KMS-11 (cell line): ENCODE measurements at regions not wholly inside any gene's neighbourhood (a gene's known extent, or its start where the extent isn't known, plus 50 kb on each side); places are given as distances from the start of the nearest gene placed in this dataset.

ENCODE experiments used
- H2AFZ ChIP-seq: fragments of 200-600 bp; sonication (generic); 2 replicates; pipeline ENCODE4 v1.6.1; 2016; ENCODE audit warnings: antibody characterized with exemption, mixed run types, low read depth
- H3K27ac ChIP-seq: fragments of 200-600 bp; sonication (generic); 2 replicates; pipeline ENCODE4 v1.6.1; 2016; ENCODE audit warnings: mild to moderate bottlenecking, mixed run types
- H3K27me3 ChIP-seq: fragments of 200-600 bp; sonication (generic); 2 replicates; pipeline ENCODE4 v1.6.1; 2017; ENCODE audit warnings: mild to moderate bottlenecking, low read depth, mixed run types, moderate library complexity; ENCODE audit not compliant: insufficient read depth
- H3K36me3 ChIP-seq: fragments of 200-600 bp; sonication (generic); 2 replicates; pipeline ENCODE4 v1.6.1; 2017; ENCODE audit warnings: mild to moderate bottlenecking, mixed run types; ENCODE audit not compliant: insufficient read depth
- H3K4me1 ChIP-seq: fragments of 200-600 bp; sonication (generic); 2 replicates; pipeline ENCODE4 v1.6.1; 2016; ENCODE audit warnings: mild to moderate bottlenecking, low read depth, mixed run types; ENCODE audit not compliant: poor library complexity, severe bottlenecking
- H3K4me2 ChIP-seq: fragments of 200-600 bp; sonication (generic); 2 replicates; pipeline ENCODE4 v1.7.0; 2016; ENCODE audit warnings: mild to moderate bottlenecking, mixed run types
- H3K4me3 ChIP-seq: fragments of 200-600 bp; sonication (generic); IDR thresholded peaks from 2 replicates; pipeline ENCODE4 v1.6.1; 2017; ENCODE audit warnings: low read depth, low read length, mixed read lengths; ENCODE audit not compliant: insufficient read depth
- H3K79me2 ChIP-seq: fragments of 200-600 bp; sonication (generic); 2 replicates; pipeline ENCODE4 v1.6.1; 2016; ENCODE audit warnings: low read depth, mixed run types; ENCODE audit not compliant: insufficient read depth
- H3K9ac ChIP-seq: fragments of 200-600 bp; sonication (generic); 2 replicates; pipeline ENCODE4 v1.6.1; 2016; ENCODE audit warnings: mild to moderate bottlenecking, mixed run types
- H4K20me1 ChIP-seq: fragments of 200-600 bp; sonication (generic); 2 replicates; pipeline ENCODE4 v1.6.1; 2016; ENCODE audit warnings: mild to moderate bottlenecking, mixed run types; ENCODE audit not compliant: insufficient read depth
- TF ChIP-seq, protein P1 (sequence below): fragments of 200-600 bp; sonication (generic); conservative IDR thresholded peaks from 2 replicates; pipeline ENCODE4 v1.6.1; 2017; ENCODE audit warnings: low read depth, mild to moderate bottlenecking, antibody characterized with exemption, low read length, moderate library complexity, mixed read lengths

DNA sequence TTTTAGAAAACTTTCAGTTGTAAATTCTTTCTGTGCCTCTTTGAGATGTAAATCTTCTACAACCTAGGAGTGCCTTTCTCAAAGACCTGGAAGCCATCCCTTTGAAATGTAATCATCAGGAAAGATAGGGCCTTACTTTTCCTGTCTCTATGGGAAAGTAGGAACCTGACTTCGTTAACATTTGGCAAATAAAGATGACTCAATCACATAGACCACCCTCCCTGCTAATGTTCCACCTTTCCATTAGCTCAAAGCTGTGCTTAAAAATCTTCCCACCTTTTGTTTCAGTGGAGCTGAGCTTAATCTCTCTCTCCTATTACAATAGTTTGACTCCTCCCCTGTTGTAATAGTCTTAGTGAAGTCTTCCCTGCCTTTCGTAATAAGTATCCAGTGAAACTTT is 247.7 kb downstream of the OLFM4 start:
- no peak overlapping the region for H3K4me3 ChIP-seq
- H3K4me2 ChIP-seq: no peak overlapping the region
- no peak overlapping the region for H3K9ac ChIP-seq
- H2AFZ ChIP-seq: no peak overlapping the region
- TF ChIP-seq, protein P1, sequence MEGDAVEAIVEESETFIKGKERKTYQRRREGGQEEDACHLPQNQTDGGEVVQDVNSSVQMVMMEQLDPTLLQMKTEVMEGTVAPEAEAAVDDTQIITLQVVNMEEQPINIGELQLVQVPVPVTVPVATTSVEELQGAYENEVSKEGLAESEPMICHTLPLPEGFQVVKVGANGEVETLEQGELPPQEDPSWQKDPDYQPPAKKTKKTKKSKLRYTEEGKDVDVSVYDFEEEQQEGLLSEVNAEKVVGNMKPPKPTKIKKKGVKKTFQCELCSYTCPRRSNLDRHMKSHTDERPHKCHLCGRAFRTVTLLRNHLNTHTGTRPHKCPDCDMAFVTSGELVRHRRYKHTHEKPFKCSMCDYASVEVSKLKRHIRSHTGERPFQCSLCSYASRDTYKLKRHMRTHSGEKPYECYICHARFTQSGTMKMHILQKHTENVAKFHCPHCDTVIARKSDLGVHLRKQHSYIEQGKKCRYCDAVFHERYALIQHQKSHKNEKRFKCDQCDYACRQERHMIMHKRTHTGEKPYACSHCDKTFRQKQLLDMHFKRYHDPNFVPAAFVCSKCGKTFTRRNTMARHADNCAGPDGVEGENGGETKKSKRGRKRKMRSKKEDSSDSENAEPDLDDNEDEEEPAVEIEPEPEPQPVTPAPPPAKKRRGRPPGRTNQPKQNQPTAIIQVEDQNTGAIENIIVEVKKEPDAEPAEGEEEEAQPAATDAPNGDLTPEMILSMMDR: no peak
- H3K27me3 ChIP-seq: no peaks in the 10 kb centered on the region
- no peaks in the 10 kb centered on the region for H4K20me1 ChIP-seq
- H3K27ac ChIP-seq: no peak overlapping the region
- H3K4me1 ChIP-seq: no peaks in the 10 kb centered on the region
- no peaks in the 10 kb centered on the region for H3K79me2 ChIP-seq
- H3K36me3 ChIP-seq: no peaks in the 10 kb centered on the region

DNA sequence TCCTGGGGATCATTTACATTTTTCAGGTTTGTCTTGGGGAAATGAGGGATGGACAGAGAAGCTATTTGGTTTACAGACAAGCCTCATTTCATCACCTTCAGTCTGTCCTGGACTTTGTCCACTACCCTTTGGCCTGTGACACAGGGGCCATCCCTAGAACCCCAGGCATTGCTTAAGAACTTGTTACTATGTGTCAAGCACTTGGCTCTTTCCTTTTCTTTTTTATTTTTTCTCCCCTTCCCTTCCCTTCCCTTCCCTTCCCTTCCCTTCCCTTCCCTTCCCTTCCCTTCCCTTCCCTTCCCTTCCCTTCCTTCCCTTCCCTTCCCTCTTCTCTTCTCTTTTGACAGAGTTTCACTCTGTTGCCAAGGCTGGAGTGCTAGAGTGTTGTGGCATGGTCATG is 253.1 kb downstream of the OLFM4 start:
- Histone ChIP-seq H3K36me3 (no peaks in the 10 kb centered on the region), H4K20me1 (no peaks in the 10 kb centered on the region), H3K27me3 (no peaks in the 10 kb centered on the region), H3K4me3 (no peak overlapping the region), H3K27ac (no peak overlapping the region), H3K9ac (no peak overlapping the region), H2AFZ (no peak overlapping the region), H3K4me2 (no peak overlapping the region), H3K79me2 (no peaks in the 10 kb centered on the region), H3K4me1 (no peaks in the 10 kb centered on the region)
- TF ChIP-seq, protein P1: no peak

DNA sequence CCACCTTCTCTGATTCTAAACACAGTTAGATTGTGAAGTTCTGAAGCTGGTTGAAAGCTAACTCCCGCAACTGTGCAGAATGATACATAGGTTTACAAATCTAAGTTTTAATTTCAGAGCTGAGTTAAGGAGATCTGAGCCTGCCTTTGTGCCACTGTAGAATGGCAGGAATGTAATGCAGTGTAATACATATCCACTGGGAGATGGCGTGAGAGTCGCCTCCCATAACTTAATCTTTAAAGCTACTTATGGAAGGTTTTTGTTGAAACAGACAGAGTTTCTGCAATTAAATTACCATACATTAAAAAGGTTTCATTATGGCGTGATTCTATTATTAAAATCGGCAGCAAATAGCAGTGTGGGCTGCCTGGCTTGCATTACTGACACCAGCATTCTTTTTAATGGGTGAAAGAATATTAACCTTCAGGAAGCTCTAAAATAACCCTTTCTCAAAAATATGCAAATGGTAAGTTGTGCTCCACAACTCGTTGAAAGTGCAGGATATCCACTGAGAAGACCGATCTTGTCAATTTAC is 257.4 kb downstream of the OLFM4 start:
- H3K27me3 ChIP-seq: no peaks in the 10 kb centered on the region
- TF ChIP-seq, protein P1: no peak
- H3K79me2 ChIP-seq: no peaks in the 10 kb centered on the region

DNA sequence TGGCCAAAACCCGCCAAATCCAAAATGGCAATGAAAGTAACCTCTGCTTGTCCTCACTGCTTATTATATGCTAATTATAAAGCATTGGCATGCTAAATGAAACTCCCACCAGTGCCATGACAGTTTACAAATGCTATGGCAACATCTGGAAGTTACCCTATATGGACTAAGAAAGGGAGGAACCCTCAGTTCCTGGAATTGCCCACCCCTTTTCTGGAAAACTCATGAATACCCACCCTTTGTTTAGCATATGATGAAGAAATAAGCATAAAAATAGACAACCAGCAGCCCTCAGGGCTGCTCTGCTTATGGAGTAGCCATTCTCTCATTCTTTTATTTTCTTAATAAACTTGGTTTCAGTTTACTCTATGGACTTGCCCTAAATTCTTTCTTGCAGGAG is 269.8 kb downstream of the OLFM4 start:
- Histone ChIP-seq H3K27me3 (no peaks in the 10 kb centered on the region), H4K20me1 (no peaks in the 10 kb centered on the region), H2AFZ (no peak overlapping the region), H3K4me1 (no peaks in the 10 kb centered on the region), H3K9ac (no peak overlapping the region), H3K4me3 (no peak overlapping the region), H3K79me2 (no peaks in the 10 kb centered on the region), H3K27ac (no peak overlapping the region), H3K36me3 (no peaks in the 10 kb centered on the region), H3K4me2 (no peak overlapping the region)
- TF ChIP-seq, protein P1: no peak

More for the DNA sequence above, 257.4 kb downstream of the OLFM4 start:
- H2AFZ ChIP-seq: no peak overlapping the region
- no peak overlapping the region for H3K9ac ChIP-seq
- H4K20me1 ChIP-seq: no peaks in the 10 kb centered on the region
- H3K4me1 ChIP-seq: no peaks in the 10 kb centered on the region
- H3K27ac ChIP-seq: no peak overlapping the region
- no peaks in the 10 kb centered on the region for H3K36me3 ChIP-seq
- no peak overlapping the region for H3K4me3 ChIP-seq
- no peak overlapping the region for H3K4me2 ChIP-seq
